H1 (cell line): ENCODE measurements at regions not wholly inside any gene's neighbourhood (a gene's known extent, or its start where the extent isn't known, plus 50 kb on each side); places are given as distances from the start of the nearest gene placed in this dataset.

ENCODE experiments used
- CBX5 ChIP-seq: fragments of 300-800, 300-1000 bp; sonication (generic); IDR thresholded peaks from 2 replicates; pipeline ENCODE4 v1.7.1; 2016; ENCODE audit warnings: antibody characterized with exemption, low read length, low read depth
- CEBPB ChIP-seq: IDR thresholded peaks from 2 replicates; pipeline ENCODE4 v1.6.1; 2012; ENCODE audit warnings: low read depth, low read length
- EZH2 ChIP-seq: fragments of 200-600 bp; sonication (generic); IDR thresholded peaks from 2 replicates; pipeline ENCODE4 v1.7.1; 2012; ENCODE audit warnings: low read depth, mild to moderate bottlenecking, moderate library complexity, low read length, inconsistent platforms; ENCODE audit not compliant: severe bottlenecking
- JUND ChIP-seq: IDR thresholded peaks from 2 replicates; pipeline ENCODE4 v1.6.1; 2011; ENCODE audit warnings: mild to moderate bottlenecking, improper control_type of control experiment, low read length
- KDM5A ChIP-seq: fragments of 200-600 bp; IDR thresholded peaks from 2 replicates; pipeline ENCODE4 v1.7.1; 2012; ENCODE audit warnings: mild to moderate bottlenecking, low read length, inconsistent platforms, mixed read lengths
- PHF8 ChIP-seq: fragments of 200-600 bp; sonication (generic); conservative IDR thresholded peaks from 2 replicates; pipeline ENCODE4 v1.7.1; 2012; ENCODE audit warnings: low read depth, mild to moderate bottlenecking, inconsistent platforms, low read length, moderate library complexity
- POLR2A ChIP-seq, 2 experiments: IDR thresholded peaks; 1 replicate in 1 of 2; 2 replicates in 1 of 2; pipeline ENCODE4 v1.6.1; 2011; ENCODE audit warnings: low read depth in 2 of 2, low read length in 2 of 2, mild to moderate bottlenecking in 2 of 2; ENCODE audit errors: control extremely low read depth in 1 of 2
- POLR2AphosphoS5 ChIP-seq: IDR thresholded peaks from 2 replicates; pipeline ENCODE4 v1.6.1; 2011; ENCODE audit warnings: low read depth, low read length
- RFX5 ChIP-seq: IDR thresholded peaks from 2 replicates; pipeline ENCODE4 v1.6.1; 2011; ENCODE audit warnings: low read depth, low read length, improper control_type of control experiment, borderline replicate concordance
- YY1 ChIP-seq: IDR thresholded peaks from 2 replicates; pipeline ENCODE4 v1.6.1; 2011; ENCODE audit warnings: low read depth, mild to moderate bottlenecking, low read length
- TF ChIP-seq, protein P1 (sequence below), 3 experiments: IDR thresholded peaks; 1 replicate in 2 of 3; 2 replicates in 1 of 3; pipeline versions ENCODE4 v1.5.1 to v1.6.1; 2011; ENCODE audit warnings: low read length in 3 of 3, mild to moderate bottlenecking in 3 of 3, inconsistent platforms in 2 of 3, low read depth in 1 of 3, moderate library complexity in 1 of 3; ENCODE audit not compliant: insufficient read depth in 1 of 3; ENCODE audit errors: control extremely low read depth in 1 of 3

DNA sequence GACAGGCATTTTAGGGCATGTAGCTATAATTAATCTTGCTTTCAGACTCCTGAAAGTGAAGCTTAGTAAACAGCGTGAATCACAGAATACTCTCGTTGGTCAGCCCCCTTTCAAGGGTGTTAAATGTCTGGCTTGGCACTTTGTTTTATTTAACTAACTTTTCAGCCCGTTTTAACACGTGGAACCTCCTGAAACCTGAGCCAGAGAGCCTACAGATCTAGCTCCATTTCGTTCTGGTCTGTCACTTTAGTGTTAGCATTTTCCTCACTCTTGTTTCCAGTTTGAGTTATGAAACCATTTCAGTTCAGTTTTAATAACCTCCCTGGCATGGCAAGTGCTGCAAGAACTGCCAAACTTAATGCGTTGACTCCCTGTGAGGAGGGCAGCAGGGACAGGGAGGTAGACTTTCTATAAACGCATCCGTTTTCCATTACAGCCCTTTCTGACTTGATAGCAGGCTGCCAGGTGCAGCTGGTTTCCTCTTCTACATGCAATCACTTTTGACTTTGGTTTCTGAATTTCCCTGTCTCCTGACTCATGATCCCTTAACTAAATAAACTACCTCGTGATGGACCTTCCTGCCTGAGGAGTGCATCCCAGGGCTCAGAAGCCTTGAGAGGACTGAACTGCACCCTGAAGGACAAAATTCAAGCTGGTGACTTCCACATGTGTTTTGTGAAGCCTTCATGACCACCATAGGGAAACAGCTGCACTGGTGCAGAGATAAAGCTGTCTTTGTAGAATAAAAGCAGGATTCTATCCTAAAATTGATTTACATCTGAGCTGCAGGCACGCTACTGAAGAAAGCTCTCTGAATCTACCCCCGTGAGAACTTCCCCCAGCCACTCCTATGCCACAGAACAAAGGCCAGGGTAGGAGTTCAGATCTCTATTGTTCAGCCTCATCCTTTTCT is 192.6 kb downstream of the DLEU7 start:
- TF ChIP-seq, protein P1, sequence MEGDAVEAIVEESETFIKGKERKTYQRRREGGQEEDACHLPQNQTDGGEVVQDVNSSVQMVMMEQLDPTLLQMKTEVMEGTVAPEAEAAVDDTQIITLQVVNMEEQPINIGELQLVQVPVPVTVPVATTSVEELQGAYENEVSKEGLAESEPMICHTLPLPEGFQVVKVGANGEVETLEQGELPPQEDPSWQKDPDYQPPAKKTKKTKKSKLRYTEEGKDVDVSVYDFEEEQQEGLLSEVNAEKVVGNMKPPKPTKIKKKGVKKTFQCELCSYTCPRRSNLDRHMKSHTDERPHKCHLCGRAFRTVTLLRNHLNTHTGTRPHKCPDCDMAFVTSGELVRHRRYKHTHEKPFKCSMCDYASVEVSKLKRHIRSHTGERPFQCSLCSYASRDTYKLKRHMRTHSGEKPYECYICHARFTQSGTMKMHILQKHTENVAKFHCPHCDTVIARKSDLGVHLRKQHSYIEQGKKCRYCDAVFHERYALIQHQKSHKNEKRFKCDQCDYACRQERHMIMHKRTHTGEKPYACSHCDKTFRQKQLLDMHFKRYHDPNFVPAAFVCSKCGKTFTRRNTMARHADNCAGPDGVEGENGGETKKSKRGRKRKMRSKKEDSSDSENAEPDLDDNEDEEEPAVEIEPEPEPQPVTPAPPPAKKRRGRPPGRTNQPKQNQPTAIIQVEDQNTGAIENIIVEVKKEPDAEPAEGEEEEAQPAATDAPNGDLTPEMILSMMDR (IDR thresholded peaks at IDR 0.05; ENCODE audit: control extremely low read depth in 1 of 3, insufficient read depth in 1 of 3, low read depth in 1 of 3, low read length in 3 of 3), result no peak
- TF ChIP-seq YY1 (no peak), POLR2AphosphoS5 (no peak), CEBPB (no peak), KDM5A (no peak), JUND (no peak), POLR2A (IDR thresholded peaks at IDR 0.05; ENCODE audit: control extremely low read depth in 1 of 2, low read depth in 2 of 2, low read length in 2 of 2) (no peak), PHF8 (no peak), RFX5 (no peak), CBX5 (no peak), EZH2 (no peak)
